OCI-LY3 (cell line): ENCODE measurements at regions not wholly inside any gene's neighbourhood (a gene's known extent, or its start where the extent isn't known, plus 50 kb on each side); places are given as distances from the start of the nearest gene placed in this dataset.

Experiments used
- CTCF ChIP-seq: fragments of 200-600, 300-600 bp; sonication (generic); IDR thresholded peaks from 2 replicates; pipeline ENCODE4 v1.5.1; 2014; ENCODE audit warnings: antibody characterized with exemption, low read length, low read depth
- EZH2phosphoT487 ChIP-seq: fragments of 200-600 bp; shearing (Covaris generic); IDR thresholded peaks from 2 replicates; pipeline ENCODE4 v1.6.1; 2018; ENCODE audit warnings: antibody characterized with exemption, mixed run types, low read depth

- TF ChIP-seq CTCF (no peak), EZH2phosphoT487 (no peak)
Measured at GRCh38 chr7:46970476-46970875, 611.4 kb downstream of the TNS3 start.
